ENCODE measurements at regions not wholly inside any gene's neighbourhood (a gene's known extent, or its start where the extent isn't known, plus 50 kb on each side); places are given as distances from the start of the nearest gene placed in this dataset.

GRCh38 chr12:93208011-93208410, 169.7 kb upstream of the NUDT4 start:
- Histone ChIP-seq H3K9me1 (ENCODE audit: insufficient read depth, low read length) (no peaks in the 10 kb centered on the region), H2BK120ac (ENCODE audit: low read depth, low read length) (no peak overlapping the region), H3K14ac (replicated peaks; ENCODE audit: low read depth, low read length) (no peak overlapping the region), H2AK9ac (replicated peaks; ENCODE audit: low read depth, low read length, poor library complexity) (no peak overlapping the region), H3K23ac (ENCODE audit: low read depth, low read length) (no peak overlapping the region), H2AK5ac (ENCODE audit: low read depth, low read length) (no peak overlapping the region), H3K4me1 (ENCODE audit: control insufficient read depth, insufficient read depth, low read length) (0 out of 2 replicates have a peak, but pooled peaks cover 1% of the 10 kb centered on the region), H2AFZ (replicated peaks; ENCODE audit: low read length, poor library complexity) (no peak overlapping the region), H3K18ac (ENCODE audit: low read depth, low read length) (no peak overlapping the region), H4K20me1 (ENCODE audit: insufficient read depth, low read length) (no peaks in the 10 kb centered on the region), H2BK15ac (ENCODE audit: low read depth, low read length) (no peak overlapping the region), H4K91ac (ENCODE audit: insufficient read depth, low read depth, low read length) (no peak overlapping the region), H3K79me1 (ENCODE audit: low read depth in 1 of 2, low read length in 2 of 2) (no peaks in the 10 kb centered on the region), H2BK20ac (ENCODE audit: low read depth, low read length) (no peak overlapping the region), H3K36me3 (ENCODE audit: control insufficient read depth, insufficient read depth, low read length) (no peaks in the 10 kb centered on the region), H3K9ac (ENCODE audit: low read depth, low read length) (no peak overlapping the region), H3K4me3 (ENCODE audit: insufficient read depth, low read depth, low read length) (no peak overlapping the region), H4K8ac (ENCODE audit: low read depth in 2 of 2, low read length in 2 of 2) (no peak overlapping the region), H3K27ac (ENCODE audit: insufficient read depth, low read length) (no peak overlapping the region), H2BK5ac (ENCODE audit: low read depth, low read length, poor library complexity, severe bottlenecking) (no peak overlapping the region), H3K56ac (ENCODE audit: extremely low read depth, insufficient read depth, low read length) (no peak overlapping the region), H3K4ac (ENCODE audit: low read depth, low read length) (no peak overlapping the region), H3K4me2 (ENCODE audit: low read depth, low read length) (no peak overlapping the region), H4K5ac (ENCODE audit: low read depth, low read length) (no peak overlapping the region), H3K27me3 (ENCODE audit: control insufficient read depth, insufficient read depth, low read length) (no peaks in the 10 kb centered on the region), H3K9me3 (ENCODE audit: control insufficient read depth, insufficient read depth, low read length) (no peaks in the 10 kb centered on the region)
- in situ Hi-C loops (cut with MboI; ENCODE audit: low sequenced_read_pairs) = no loop called here
- ATAC-seq (ENCODE audit: low read depth) (no peak), DNase-seq (no peak)
- WGBS, 2 experiments (ENCODE audit: extremely low coverage in 2 of 2, insufficient read length in 1 of 2) = no CpG with 5 or more reads among the region's 1 CpG
- POLR2A ChIA-PET (ENCODE audit: unreplicated experiment) = no interaction called here
- BruUV-seq (replicated peaks) = no TSS peak
- intact Hi-C loops (cut with micrococcal nuclease) = no loop called here
- dilution Hi-C loops (cut with HindIII; ENCODE audit: low sequenced_read_pairs, unreplicated experiment) = no loop called here
- CTCF ChIA-PET = no interaction called here
- TF ChIP-seq, protein P1, sequence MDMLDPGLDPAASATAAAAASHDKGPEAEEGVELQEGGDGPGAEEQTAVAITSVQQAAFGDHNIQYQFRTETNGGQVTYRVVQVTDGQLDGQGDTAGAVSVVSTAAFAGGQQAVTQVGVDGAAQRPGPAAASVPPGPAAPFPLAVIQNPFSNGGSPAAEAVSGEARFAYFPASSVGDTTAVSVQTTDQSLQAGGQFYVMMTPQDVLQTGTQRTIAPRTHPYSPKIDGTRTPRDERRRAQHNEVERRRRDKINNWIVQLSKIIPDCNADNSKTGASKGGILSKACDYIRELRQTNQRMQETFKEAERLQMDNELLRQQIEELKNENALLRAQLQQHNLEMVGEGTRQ (IDR thresholded peaks at IDR 0.05; ENCODE audit: low read depth, low read length) = no peak
- TF ChIP-seq POLR2A (IDR thresholded peaks at IDR 0.05; ENCODE audit: low read depth, low read length) = no peak
- no peak for TF ChIP-seq MAZ (IDR thresholded peaks at IDR 0.05; ENCODE audit: borderline replicate concordance, low read depth, low read length)
- TF ChIP-seq, protein P2, sequence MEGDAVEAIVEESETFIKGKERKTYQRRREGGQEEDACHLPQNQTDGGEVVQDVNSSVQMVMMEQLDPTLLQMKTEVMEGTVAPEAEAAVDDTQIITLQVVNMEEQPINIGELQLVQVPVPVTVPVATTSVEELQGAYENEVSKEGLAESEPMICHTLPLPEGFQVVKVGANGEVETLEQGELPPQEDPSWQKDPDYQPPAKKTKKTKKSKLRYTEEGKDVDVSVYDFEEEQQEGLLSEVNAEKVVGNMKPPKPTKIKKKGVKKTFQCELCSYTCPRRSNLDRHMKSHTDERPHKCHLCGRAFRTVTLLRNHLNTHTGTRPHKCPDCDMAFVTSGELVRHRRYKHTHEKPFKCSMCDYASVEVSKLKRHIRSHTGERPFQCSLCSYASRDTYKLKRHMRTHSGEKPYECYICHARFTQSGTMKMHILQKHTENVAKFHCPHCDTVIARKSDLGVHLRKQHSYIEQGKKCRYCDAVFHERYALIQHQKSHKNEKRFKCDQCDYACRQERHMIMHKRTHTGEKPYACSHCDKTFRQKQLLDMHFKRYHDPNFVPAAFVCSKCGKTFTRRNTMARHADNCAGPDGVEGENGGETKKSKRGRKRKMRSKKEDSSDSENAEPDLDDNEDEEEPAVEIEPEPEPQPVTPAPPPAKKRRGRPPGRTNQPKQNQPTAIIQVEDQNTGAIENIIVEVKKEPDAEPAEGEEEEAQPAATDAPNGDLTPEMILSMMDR (conservative IDR thresholded peaks at IDR 0.05; ENCODE audit: low read depth, low read length) = no peak
- TF ChIP-seq MAFK (IDR thresholded peaks at IDR 0.05; ENCODE audit: low read depth, low read length) = no peak
- TF ChIP-seq FOS (IDR thresholded peaks at IDR 0.05; ENCODE audit: low read depth, low read length) = no peak
- TF ChIP-seq CHD1 (IDR thresholded peaks at IDR 0.05; ENCODE audit: low read depth, low read length) = no peak
- TF ChIP-seq RFX5 (IDR thresholded peaks at IDR 0.05; ENCODE audit: low read depth, low read length) = no peak
- no peak for TF ChIP-seq CEBPB (IDR thresholded peaks at IDR 0.05; ENCODE audit: low read depth, low read length)
- TF ChIP-seq BHLHE40 (IDR thresholded peaks at IDR 0.05; ENCODE audit: low read depth, low read length) = no peak
- no peak for TF ChIP-seq RCOR1 (IDR thresholded peaks at IDR 0.05; ENCODE audit: insufficient replicate concordance, low read length)
- TF ChIP-seq SMC3 (IDR thresholded peaks at IDR 0.05; ENCODE audit: low read depth, low read length) = no peak

Data from IMR-90 (cell line).